GM13976 (cell line): ENCODE measurements at regions not wholly inside any gene's neighbourhood (a gene's known extent, or its start where the extent isn't known, plus 50 kb on each side); places are given as distances from the start of the nearest gene placed in this dataset.
"Not testable (repeated sequence)": the region's sequence is repeated elsewhere in the genome, so short reads cannot be mapped to it uniquely, and the experiment has no call there.

ENCODE experiments used
- DNase-seq: peaks from one replicate; pipeline ENCODE4 v3.0.0; 2012; ENCODE audit warnings: low spot score
- in situ Hi-C: fragments of 300-500 bp; cut with MboI; formaldehyde crosslinking; loops from one replicate; pipeline ENCODE4 v1.12.0; 2022; ENCODE audit warnings: low sequenced_read_pairs, mixed read lengths, inconsistent platforms; ENCODE audit not compliant: unreplicated experiment
- TF ChIP-seq, protein P1 (sequence below): IDR thresholded peaks from 2 replicates; pipeline ENCODE4 v1.5.1; 2012; ENCODE audit warnings: borderline replicate concordance, mild to moderate bottlenecking; ENCODE audit not compliant: insufficient read depth; ENCODE audit errors: extremely low read depth, missing control alignments, control extremely low read depth

DNA sequence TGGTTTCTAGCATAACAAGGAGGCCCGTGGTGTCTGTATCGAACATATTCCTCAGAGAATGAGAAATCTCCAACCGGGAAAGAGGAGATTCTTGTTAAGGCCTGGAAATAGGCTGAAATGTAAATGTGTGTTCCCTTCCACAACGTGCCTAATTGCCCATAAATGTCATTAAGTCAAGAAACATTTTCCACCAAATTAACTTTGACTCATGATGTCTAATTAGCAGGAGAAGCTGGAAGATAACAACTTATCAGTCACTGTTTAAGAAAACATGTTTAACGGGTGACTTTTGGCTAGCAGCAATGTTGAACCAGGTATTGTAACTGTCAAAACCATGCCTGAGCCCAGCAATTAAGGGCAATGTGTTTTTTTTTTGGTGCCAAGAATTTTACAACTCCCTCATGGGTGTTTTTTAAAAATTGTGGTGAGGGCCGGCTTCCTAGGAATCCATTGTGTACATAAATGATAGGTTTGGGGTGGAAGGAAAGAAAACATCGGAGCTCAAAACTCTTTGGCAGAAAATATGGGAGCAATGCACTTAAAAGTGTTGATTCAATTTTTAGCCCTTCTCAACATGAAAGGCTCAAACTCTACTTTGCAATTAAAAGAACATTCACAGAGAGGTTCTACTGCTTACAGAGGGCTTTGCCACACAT lies 67.0 kb downstream of the OLIG1 start:
- no peak for DNase-seq
- TF ChIP-seq, protein P1, sequence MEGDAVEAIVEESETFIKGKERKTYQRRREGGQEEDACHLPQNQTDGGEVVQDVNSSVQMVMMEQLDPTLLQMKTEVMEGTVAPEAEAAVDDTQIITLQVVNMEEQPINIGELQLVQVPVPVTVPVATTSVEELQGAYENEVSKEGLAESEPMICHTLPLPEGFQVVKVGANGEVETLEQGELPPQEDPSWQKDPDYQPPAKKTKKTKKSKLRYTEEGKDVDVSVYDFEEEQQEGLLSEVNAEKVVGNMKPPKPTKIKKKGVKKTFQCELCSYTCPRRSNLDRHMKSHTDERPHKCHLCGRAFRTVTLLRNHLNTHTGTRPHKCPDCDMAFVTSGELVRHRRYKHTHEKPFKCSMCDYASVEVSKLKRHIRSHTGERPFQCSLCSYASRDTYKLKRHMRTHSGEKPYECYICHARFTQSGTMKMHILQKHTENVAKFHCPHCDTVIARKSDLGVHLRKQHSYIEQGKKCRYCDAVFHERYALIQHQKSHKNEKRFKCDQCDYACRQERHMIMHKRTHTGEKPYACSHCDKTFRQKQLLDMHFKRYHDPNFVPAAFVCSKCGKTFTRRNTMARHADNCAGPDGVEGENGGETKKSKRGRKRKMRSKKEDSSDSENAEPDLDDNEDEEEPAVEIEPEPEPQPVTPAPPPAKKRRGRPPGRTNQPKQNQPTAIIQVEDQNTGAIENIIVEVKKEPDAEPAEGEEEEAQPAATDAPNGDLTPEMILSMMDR = no peak
- in situ Hi-C loops = no loop called here

DNA sequence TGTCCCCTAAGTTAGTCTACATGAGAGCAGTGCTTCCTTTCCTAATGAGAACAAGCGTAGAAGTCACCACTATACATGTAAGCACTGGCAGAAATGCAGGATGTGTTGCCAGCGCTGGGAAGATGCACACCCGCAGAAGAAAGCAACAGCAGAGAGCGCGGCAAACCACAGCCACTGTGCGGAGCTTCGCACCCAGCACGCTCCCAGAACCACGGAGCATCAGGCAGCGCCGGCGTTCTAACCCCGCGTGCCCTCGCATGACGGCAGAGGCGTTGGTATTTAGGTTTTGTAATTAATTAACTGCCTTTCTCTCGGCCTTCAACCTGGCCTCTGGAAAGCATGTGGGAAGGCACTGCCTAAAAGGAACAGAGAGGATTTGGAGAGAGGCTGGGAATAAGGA lies 69.1 kb downstream of the OLIG1 start:
- DNase-seq = no peak
- TF ChIP-seq, protein P1 = no peak
- in situ Hi-C loops = no loop called here

DNA sequence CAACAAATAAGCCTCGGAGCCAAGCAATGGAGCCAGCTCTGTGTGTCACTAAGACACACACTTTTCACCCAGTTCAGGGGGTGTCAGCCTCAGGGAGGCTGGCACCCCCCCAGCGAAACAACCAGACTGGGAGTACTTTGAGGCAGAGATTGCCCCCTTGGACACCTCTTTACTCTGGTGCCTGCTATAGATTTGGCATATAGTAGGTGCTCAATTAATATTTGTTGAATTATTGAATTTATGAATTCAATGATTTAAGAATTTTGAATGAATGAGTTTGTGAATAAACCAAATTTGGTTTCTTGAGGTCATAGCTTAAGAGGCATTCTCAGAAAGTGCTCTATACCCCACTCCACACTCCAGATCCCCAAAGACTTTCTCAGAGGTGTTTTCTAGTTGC lies 70.3 kb downstream of the OLIG1 start:
- in situ Hi-C loops = no loop called here
- DNase-seq = no peak
- TF ChIP-seq, protein P1 = no peak

DNA sequence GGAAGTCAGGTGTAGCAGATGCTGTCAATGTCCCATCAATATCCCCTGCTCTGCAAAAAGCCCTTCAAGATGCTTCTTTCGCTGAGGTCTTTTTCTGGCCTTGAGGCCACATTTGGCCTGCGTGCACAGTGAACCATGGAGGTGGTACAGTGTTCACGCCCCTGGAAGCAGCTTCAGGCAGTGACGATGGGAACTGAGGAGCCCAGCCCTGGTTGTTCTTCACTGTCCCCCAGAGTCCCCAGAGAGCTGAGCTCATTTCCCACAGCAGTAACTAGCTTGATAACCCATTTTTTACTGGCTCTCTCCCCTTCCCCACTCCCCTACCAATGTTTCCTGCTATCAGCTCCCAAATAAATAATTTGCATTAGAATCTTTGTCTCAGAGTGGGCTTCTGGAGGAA lies 76.5 kb downstream of the OLIG1 start:
- DNase-seq = no peak
- TF ChIP-seq, protein P1 = no peak
- in situ Hi-C loops = no loop called here

DNA sequence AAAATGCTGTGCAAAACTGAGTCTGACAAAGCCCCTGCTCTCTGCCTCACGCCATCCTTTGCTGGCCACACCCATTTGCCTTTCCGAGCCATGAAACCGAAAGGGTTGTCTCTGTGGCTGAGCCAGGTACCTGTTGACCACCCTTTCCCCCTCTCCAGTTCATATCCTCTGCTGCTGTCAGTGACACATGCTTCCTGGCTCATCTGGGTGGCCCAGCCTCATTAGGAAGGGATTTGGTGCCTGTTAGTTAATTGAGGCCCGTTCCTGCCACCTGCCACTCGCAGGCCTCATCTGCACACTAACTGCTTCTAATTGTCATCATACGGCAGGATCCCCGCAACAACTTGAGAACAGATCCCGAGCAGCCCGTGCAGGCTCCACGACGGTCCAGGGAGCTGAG lies 79.2 kb downstream of the OLIG1 start:
- no peak for DNase-seq
- in situ Hi-C loops = no loop called here
- TF ChIP-seq, protein P1 = no peak

DNA sequence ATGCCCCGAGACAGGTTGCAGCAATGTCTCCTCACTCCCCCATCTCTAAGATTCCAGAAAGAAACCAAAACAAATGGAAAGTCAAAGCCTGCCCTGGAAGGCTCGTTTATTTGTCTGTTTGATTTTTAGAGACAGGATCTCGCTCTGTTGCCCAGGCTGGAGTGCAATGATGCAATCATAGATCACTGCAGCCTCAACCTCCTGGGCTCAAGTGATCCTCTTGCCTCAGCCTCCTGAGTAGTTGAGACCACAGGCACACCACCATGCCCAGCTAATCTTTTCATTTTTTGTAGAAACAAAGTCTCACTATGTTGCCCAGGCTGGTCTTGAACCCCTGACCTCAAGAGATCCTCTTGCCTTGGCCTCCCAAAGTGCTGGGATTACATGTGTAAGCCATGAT lies 78.8 kb upstream of the IFNAR2 start:
- in situ Hi-C loops, DNase-seq: not testable (repeated sequence)

DNA sequence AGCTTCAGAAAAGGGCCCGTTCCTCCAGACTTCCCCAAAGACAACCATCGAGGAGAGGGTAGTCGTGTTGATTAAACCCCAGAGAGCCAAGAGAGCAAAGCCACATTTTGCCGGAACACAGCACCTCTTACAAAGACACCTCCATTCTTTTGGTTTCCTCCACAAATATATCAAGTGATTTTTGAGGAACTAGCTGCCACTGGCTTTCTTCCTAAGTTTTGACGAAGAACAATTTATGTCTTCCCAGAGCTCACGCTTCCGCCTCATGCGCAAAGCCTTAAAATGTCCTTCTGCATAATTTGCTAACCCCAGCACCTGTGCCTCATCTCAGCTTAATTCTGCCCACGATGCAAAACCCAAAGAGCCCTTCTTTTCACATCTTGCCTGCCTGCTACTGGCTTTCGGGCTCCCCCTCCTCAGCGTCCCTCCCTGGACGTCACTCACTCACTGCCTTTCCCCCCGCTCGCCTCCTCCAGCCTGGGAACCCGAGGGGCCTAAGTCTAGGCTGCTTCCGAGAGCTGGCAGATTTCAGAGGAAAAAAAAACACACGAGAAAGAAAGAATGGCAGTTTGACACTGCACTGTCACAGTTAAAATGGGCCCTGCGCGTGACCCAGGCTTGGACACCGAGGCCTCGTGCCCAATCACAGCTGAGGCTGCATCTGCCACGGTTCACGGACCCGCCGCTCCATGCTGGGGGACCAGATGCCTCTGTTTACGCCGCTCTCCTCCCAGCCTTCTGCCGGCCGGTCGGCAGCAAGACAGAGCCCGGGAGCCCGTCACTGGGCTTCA lies 77.6 kb upstream of the IFNAR2 start:
- TF ChIP-seq, protein P1 = no peak
- no peak for DNase-seq
- in situ Hi-C loops = no loop called here
